ENCODE measurements at regions not wholly inside any gene's neighbourhood (a gene's known extent, or its start where the extent isn't known, plus 50 kb on each side); places are given as distances from the start of the nearest gene placed in this dataset.

DNA sequence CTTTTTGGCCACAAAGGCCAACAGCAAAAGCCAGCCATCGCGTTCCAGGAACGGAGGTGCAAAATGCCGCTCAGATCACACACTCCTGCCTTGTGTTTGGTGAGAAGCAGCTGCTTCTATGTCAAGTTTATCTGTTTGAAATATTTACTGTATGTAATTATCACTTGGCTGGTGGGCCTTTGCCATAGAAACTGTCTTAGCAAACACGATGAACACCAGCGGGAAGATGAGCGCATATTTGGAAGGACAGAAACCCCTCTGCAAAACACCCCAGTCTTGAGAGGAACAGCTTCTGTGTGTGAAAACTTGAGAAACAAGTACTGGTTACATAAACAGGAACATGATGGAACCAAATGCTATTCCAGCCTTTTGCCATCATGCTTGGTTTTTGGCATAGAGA, 59.7 kb downstream of the SCG2 start:
- no CpG with 5 or more reads among the region's 7 CpGs for WGBS (ENCODE audit: insufficient coverage, insufficient read length)
- H3K9me3 ChIP-seq (ENCODE audit: control insufficient read depth, insufficient read depth, low read length) = no peaks in the 10 kb centered on the region
- H3K27ac ChIP-seq (ENCODE audit: low read length) = no peak overlapping the region
- H3K36me3 ChIP-seq (ENCODE audit: control insufficient read depth, insufficient read depth, low read length) = no peaks in the 10 kb centered on the region
- H3K4me1 ChIP-seq (ENCODE audit: control insufficient read depth, insufficient read depth, low read length) = no peaks in the 10 kb centered on the region; the same call in 1 of the 2 replicates
- no peak for DNase-seq (ENCODE audit: low read depth, low spot score)
- H3K27me3 ChIP-seq (ENCODE audit: control insufficient read depth, insufficient read depth, low read length) = no peaks in the 10 kb centered on the region
- H3K4me3 ChIP-seq (ENCODE audit: low read length) = no peak overlapping the region

- no peaks in the 10 kb centered on the region for H3K27me3 ChIP-seq (ENCODE audit: control insufficient read depth, insufficient read depth, low read length)
- H3K36me3 ChIP-seq (ENCODE audit: control insufficient read depth, insufficient read depth, low read length) = no peaks in the 10 kb centered on the region
- no peak overlapping the region for H3K4me3 ChIP-seq (ENCODE audit: low read length)
- no peak overlapping the region for H3K27ac ChIP-seq (ENCODE audit: low read length)
- H3K4me1 ChIP-seq (ENCODE audit: control insufficient read depth, insufficient read depth, low read length) = no peaks in the 10 kb centered on the region
- no peak for DNase-seq (ENCODE audit: low read depth, low spot score)
- no peaks in the 10 kb centered on the region for H3K9me3 ChIP-seq (ENCODE audit: control insufficient read depth, insufficient read depth, low read length)
- WGBS (ENCODE audit: insufficient coverage, insufficient read length) = no CpG with 5 or more reads among the region's 2 CpGs
Measured at GRCh38 chr2:223545406-223545805, 56.8 kb downstream of the SCG2 start.

DNA sequence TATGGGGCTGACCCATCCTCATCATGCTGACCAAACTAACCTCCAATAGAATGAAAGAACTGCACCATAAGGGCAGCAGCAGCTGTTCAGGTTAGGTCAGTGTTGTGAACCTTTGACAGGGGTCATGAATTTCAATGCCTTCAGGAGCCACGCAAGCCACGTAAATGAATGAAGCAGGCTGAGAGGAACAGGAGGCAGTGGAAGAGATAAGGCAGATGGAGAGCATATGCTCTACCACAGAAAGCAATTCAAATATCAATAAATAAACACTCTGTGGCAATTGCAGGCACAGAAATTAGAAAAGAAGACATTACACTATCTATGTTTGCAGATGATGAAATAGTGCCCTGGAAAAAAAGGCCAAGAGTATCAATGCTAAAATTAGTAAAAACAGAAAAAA, 56.3 kb downstream of the SCG2 start:
- no peak overlapping the region for H3K27ac ChIP-seq (ENCODE audit: low read length)
- no peaks in the 10 kb centered on the region for H3K27me3 ChIP-seq (ENCODE audit: control insufficient read depth, insufficient read depth, low read length)
- H3K4me3 ChIP-seq (ENCODE audit: low read length) = no peak overlapping the region
- no CpG with 5 or more reads among the region's 2 CpGs for WGBS (ENCODE audit: insufficient coverage, insufficient read length)
- H3K9me3 ChIP-seq (ENCODE audit: control insufficient read depth, insufficient read depth, low read length) = no peaks in the 10 kb centered on the region
- no peaks in the 10 kb centered on the region for H3K36me3 ChIP-seq (ENCODE audit: control insufficient read depth, insufficient read depth, low read length)
- H3K4me1 ChIP-seq (ENCODE audit: control insufficient read depth, insufficient read depth, low read length) = no peaks in the 10 kb centered on the region
- no peak for DNase-seq (ENCODE audit: low read depth, low spot score)

Data from iPS DF 6.9 (cell line).